ENCODE measurements at regions not wholly inside any gene's neighbourhood (a gene's known extent, or its start where the extent isn't known, plus 50 kb on each side); places are given as distances from the start of the nearest gene placed in this dataset.

GRCh38 chr16:86070971-86071370, 172.0 kb downstream of the IRF8 start:
- no peak for DNase-seq (ENCODE audit: low read depth)
- no peak overlapping the region for H3K4me3 ChIP-seq (ENCODE audit: low read depth, low read length)
- no peak for TF ChIP-seq CTCF (IDR thresholded peaks at IDR 0.05; ENCODE audit: insufficient read depth, low read length)

GRCh38 chr16:86071611-86072240, 172.8 kb downstream of the IRF8 start:
- no peak for TF ChIP-seq CTCF (IDR thresholded peaks at IDR 0.05; ENCODE audit: insufficient read depth, low read length)
- DNase-seq (ENCODE audit: low read depth), result no peak
- H3K4me3 ChIP-seq (ENCODE audit: low read depth, low read length), result no peak overlapping the region

GRCh38 chr16:86072328-86073102, 173.6 kb downstream of the IRF8 start:
- DNase-seq (ENCODE audit: low read depth), result peak; percentile 87
- H3K4me3 ChIP-seq (ENCODE audit: low read depth, low read length), result no peak overlapping the region
- peak; percentile 94 for TF ChIP-seq CTCF (IDR thresholded peaks at IDR 0.05; ENCODE audit: insufficient read depth, low read length)

GRCh38 chr16:86073103-86073625, 174.2 kb downstream of the IRF8 start:
- no peak overlapping the region for H3K4me3 ChIP-seq (ENCODE audit: low read depth, low read length)
- TF ChIP-seq CTCF (IDR thresholded peaks at IDR 0.05; ENCODE audit: insufficient read depth, low read length), result no peak
- DNase-seq (ENCODE audit: low read depth), result no peak

- H3K4me3 ChIP-seq (ENCODE audit: low read depth, low read length), result no peak overlapping the region
- no peak for DNase-seq (ENCODE audit: low read depth)
- no peak for TF ChIP-seq CTCF (IDR thresholded peaks at IDR 0.05; ENCODE audit: insufficient read depth, low read length)
Measured at GRCh38 chr16:86073763-86074493, 175.0 kb downstream of the IRF8 start.

GRCh38 chr16:86074651-86075487, 175.9 kb downstream of the IRF8 start:
- H3K4me3 ChIP-seq (ENCODE audit: low read depth, low read length), result no peak overlapping the region
- DNase-seq (ENCODE audit: low read depth), result peak; percentile 77
- no peak for TF ChIP-seq CTCF (IDR thresholded peaks at IDR 0.05; ENCODE audit: insufficient read depth, low read length)

All from fibroblast of the aortic adventitia (primary cell).